ENCODE measurements at regions not wholly inside any gene's neighbourhood (a gene's known extent, or its start where the extent isn't known, plus 50 kb on each side); places are given as distances from the start of the nearest gene placed in this dataset.

- DNase-seq (ENCODE audit: low read depth in 2 of 2, low spot score in 1 of 2): no peak
These were observed 171.5 kb upstream of the IER5L start for GRCh38 chr9:129349665-129349947.

GRCh38 chr9:129348890-129349664 is 171.0 kb upstream of the IER5L start:
- no peak for DNase-seq (ENCODE audit: low read depth in 2 of 2, low spot score in 1 of 2)

- no peak for DNase-seq (ENCODE audit: low read depth in 2 of 2, low spot score in 1 of 2)
These were observed 169.5 kb upstream of the IER5L start for GRCh38 chr9:129347316-129348120.

GRCh38 chr9:129346046-129346445 is 168.0 kb upstream of the IER5L start:
- no peak for DNase-seq (ENCODE audit: low read depth in 2 of 2, low spot score in 1 of 2)

- no peak for DNase-seq (ENCODE audit: low read depth in 2 of 2, low spot score in 1 of 2)
These were observed 166.8 kb upstream of the IER5L start for GRCh38 chr9:129344641-129345495.

GRCh38 chr9:129343424-129344375 is 165.6 kb upstream of the IER5L start:
- no peak for DNase-seq (ENCODE audit: low read depth in 2 of 2, low spot score in 1 of 2)

GRCh38 chr9:129342591-129343423 is 164.7 kb upstream of the IER5L start:
- DNase-seq (ENCODE audit: low read depth in 2 of 2, low spot score in 1 of 2): no peak

GRCh38 chr9:129341987-129342348 is 163.9 kb upstream of the IER5L start:
- DNase-seq (ENCODE audit: low read depth in 2 of 2, low spot score in 1 of 2): no peak

GRCh38 chr9:129341171-129341986 is 163.3 kb upstream of the IER5L start:
- DNase-seq (ENCODE audit: low read depth in 2 of 2, low spot score in 1 of 2): no peak

- no peak for DNase-seq (ENCODE audit: low read depth in 2 of 2, low spot score in 1 of 2)
These were observed 162.5 kb upstream of the IER5L start for GRCh38 chr9:129340427-129341170.

- no peak for DNase-seq (ENCODE audit: low read depth in 2 of 2, low spot score in 1 of 2)
These were observed 161.6 kb upstream of the IER5L start for GRCh38 chr9:129339539-129340157.

- no peak for DNase-seq (ENCODE audit: low read depth in 2 of 2, low spot score in 1 of 2)
These were observed 160.8 kb upstream of the IER5L start for GRCh38 chr9:129338724-129339430.

GRCh38 chr9:129337336-129338140 is 159.5 kb upstream of the IER5L start:
- DNase-seq (ENCODE audit: low read depth in 2 of 2, low spot score in 1 of 2): no peak

GRCh38 chr9:129336601-129337331 is 158.7 kb upstream of the IER5L start:
- DNase-seq (ENCODE audit: low read depth in 2 of 2, low spot score in 1 of 2): no peak

- DNase-seq (ENCODE audit: low read depth in 2 of 2, low spot score in 1 of 2): no peak
These were observed 158.1 kb upstream of the IER5L start for GRCh38 chr9:129336130-129336528.
